Mesendoderm (in vitro differentiated cells): ENCODE measurements at regions not wholly inside any gene's neighbourhood (a gene's known extent, or its start where the extent isn't known, plus 50 kb on each side); places are given as distances from the start of the nearest gene placed in this dataset.

Experiments used
- DNase-seq: peaks from one replicate; pipeline ENCODE4 v3.0.0; 2013
- H2AK5ac ChIP-seq: 2 replicates; pipeline ENCODE4 v1.6.1; 2013; ENCODE audit warnings: low read length, inconsistent platforms
- H2BK120ac ChIP-seq: 2 replicates; pipeline ENCODE4 v1.6.1; 2013; ENCODE audit warnings: low read depth, mild to moderate bottlenecking, low read length, moderate library complexity, mixed read lengths
- H2BK15ac ChIP-seq: replicated peaks from 2 replicates; pipeline ENCODE4 v1.6.1; 2013; ENCODE audit warnings: low read depth, mild to moderate bottlenecking, moderate library complexity
- H2BK5ac ChIP-seq: 2 replicates; pipeline ENCODE4 v1.6.1; 2013; ENCODE audit warnings: low read length, inconsistent platforms
- H3K18ac ChIP-seq: 2 replicates; pipeline ENCODE4 v1.6.1; 2013; ENCODE audit warnings: mild to moderate bottlenecking, low read length, mixed read lengths
- H3K23ac ChIP-seq: one replicate; pipeline ENCODE4 v1.6.1; 2013; ENCODE audit warnings: low read length
- H3K27ac ChIP-seq: 2 replicates; pipeline ENCODE4 v1.5.1; 2013; ENCODE audit warnings: low read depth, mild to moderate bottlenecking, inconsistent platforms, low read length, moderate library complexity
- H3K27me3 ChIP-seq: 2 replicates; pipeline ENCODE4 v1.6.1; 2013; ENCODE audit warnings: low read length, control low read depth, mild to moderate bottlenecking, inconsistent platforms; ENCODE audit not compliant: insufficient read depth, poor library complexity
- H3K36me3 ChIP-seq: 2 replicates; pipeline ENCODE4 v1.6.1; 2013; ENCODE audit warnings: low read length, inconsistent platforms; ENCODE audit not compliant: control insufficient read depth, insufficient read depth
- H3K4ac ChIP-seq: one replicate; pipeline ENCODE4 v1.6.1; 2013; ENCODE audit warnings: low read depth, mild to moderate bottlenecking, low read length, moderate library complexity
- H3K4me1 ChIP-seq: 2 replicates; pipeline ENCODE4 v1.6.1; 2013; ENCODE audit warnings: low read depth, low read length, inconsistent platforms; ENCODE audit not compliant: control insufficient read depth
- H3K4me2 ChIP-seq: 2 replicates; pipeline ENCODE4 v1.6.1; 2013; ENCODE audit warnings: low read length
- H3K4me3 ChIP-seq: 2 replicates; pipeline ENCODE4 v1.5.1; 2013; ENCODE audit warnings: mild to moderate bottlenecking, low read length
- H3K56ac ChIP-seq: one replicate; pipeline ENCODE4 v1.6.1; 2013; ENCODE audit warnings: low read length
- H3K79me1 ChIP-seq: 2 replicates; pipeline ENCODE4 v1.6.1; 2013; ENCODE audit warnings: low read length, inconsistent platforms
- H3K79me2 ChIP-seq: 2 replicates; pipeline ENCODE4 v1.6.1; 2013; ENCODE audit warnings: mild to moderate bottlenecking, low read length; ENCODE audit not compliant: control insufficient read depth, insufficient read depth
- H3K9ac ChIP-seq: 2 replicates; pipeline ENCODE4 v1.6.1; 2013; ENCODE audit warnings: low read length, inconsistent platforms
- H4K5ac ChIP-seq: one replicate; pipeline ENCODE4 v1.6.1; 2013; ENCODE audit warnings: low read length
- H4K8ac ChIP-seq: one replicate; pipeline ENCODE4 v1.6.1; 2013; ENCODE audit warnings: low read depth, mild to moderate bottlenecking, control low read depth, low read length, moderate library complexity
- whole genome bisulfite sequencing: extraction: QIAGEN DNeasy Blood & Tissue Kit; methylation state at CpG from one replicate; pipeline ENCODE4 v1.1.7; 2013; ENCODE audit warnings: low lambda C conversion rate, missing lambda C conversion rate; ENCODE audit not compliant: insufficient coverage; ENCODE audit errors: extremely low coverage; 5-methylcytosine and 5-hydroxymethylcytosine counted together

DNA sequence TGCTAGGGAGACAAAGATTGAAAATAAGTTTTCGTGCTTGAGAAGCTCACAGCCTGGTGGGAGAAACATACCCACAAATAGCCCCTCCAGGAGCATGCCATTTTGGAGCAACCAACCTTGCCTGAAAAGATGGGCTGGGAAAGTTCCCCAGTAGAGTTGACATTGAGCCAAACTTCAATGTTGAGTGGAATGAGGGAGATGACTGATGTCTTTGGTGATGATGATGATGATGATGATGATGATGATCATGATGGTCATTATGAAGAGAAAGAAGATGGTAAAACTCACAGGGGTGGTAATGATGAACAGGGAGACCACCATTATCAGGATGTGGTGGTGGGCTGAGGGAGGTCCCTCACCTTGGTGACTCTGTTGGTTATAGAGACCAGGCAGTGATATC is 50.1 kb upstream of the ADRA1D start:
- H3K79me1 ChIP-seq, result no peaks in the 10 kb centered on the region
- H3K36me3 ChIP-seq, result no peaks in the 10 kb centered on the region
- no peak overlapping the region for H4K8ac ChIP-seq
- H2BK120ac ChIP-seq, result no peak overlapping the region
- no peak overlapping the region for H3K18ac ChIP-seq
- H3K9ac ChIP-seq, result no peak overlapping the region
- H2BK5ac ChIP-seq, result no peak overlapping the region
- H4K5ac ChIP-seq, result no peak overlapping the region
- H3K27ac ChIP-seq, result no peak overlapping the region
- H3K4ac ChIP-seq, result no peak overlapping the region
- no peak overlapping the region for H3K4me2 ChIP-seq
- H3K56ac ChIP-seq, result no peak overlapping the region
- no peak overlapping the region for H2AK5ac ChIP-seq
- no peaks in the 10 kb centered on the region for H3K4me1 ChIP-seq
- H3K23ac ChIP-seq, result no peak overlapping the region
- H3K79me2 ChIP-seq, result no peaks in the 10 kb centered on the region
- no peak for DNase-seq
- no peak overlapping the region for H3K4me3 ChIP-seq
- WGBS, result no CpG with 5 or more reads among the region's 1 CpG
- no peaks in the 10 kb centered on the region for H3K27me3 ChIP-seq
- H2BK15ac ChIP-seq, result no peak overlapping the region
